ENCODE measurements at regions not wholly inside any gene's neighbourhood (a gene's known extent, or its start where the extent isn't known, plus 50 kb on each side); places are given as distances from the start of the nearest gene placed in this dataset.

DNA sequence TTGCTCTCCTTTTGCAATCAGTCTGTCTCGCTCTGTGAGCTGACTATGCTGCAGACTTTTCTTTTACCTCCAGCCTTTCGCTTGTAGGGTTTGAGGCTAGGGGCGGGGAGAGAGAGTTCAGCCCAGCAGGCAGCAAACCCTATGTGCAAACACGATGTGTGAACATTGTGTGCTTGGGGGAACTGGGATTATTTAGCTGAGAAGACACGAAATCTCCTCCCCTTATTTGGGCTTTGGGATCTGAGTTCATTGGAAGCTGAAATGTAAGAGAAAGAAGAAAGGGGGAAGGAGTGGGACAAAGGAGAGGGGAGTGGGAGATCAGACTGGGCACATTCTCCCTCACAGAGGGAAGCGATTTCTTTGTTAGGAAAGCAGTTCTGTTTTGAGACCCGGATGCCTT, 189.6 kb upstream of the TNP1 start:
- Histone ChIP-seq H3K9me3 (no peaks in the 10 kb centered on the region), H2AFZ (ENCODE audit: low read depth) (no peak overlapping the region), H3F3A (replicated peaks; ENCODE audit: insufficient read depth) (no peaks in the 10 kb centered on the region), H4K20me1 (ENCODE audit: insufficient read depth) (no peaks in the 10 kb centered on the region), H3K79me2 (ENCODE audit: insufficient read depth) (no peaks in the 10 kb centered on the region), H3K4me1 (ENCODE audit: control insufficient read depth in 1 of 2, insufficient read depth in 2 of 2, low read depth in 1 of 2, low read length in 1 of 2) (peaks cover 0 to 2% of the 10 kb centered on the region in 2 experiments; a peak in 1 of 4 replicates), H3K36me3 (replicated peaks in 1 of 2; ENCODE audit: control insufficient read depth in 1 of 2, insufficient read depth in 2 of 2, low read length in 1 of 2) (no peaks in the 10 kb centered on the region), H3K27me3 (ENCODE audit: insufficient read depth) (no peaks in the 10 kb centered on the region), H3K9me2 (no peaks in the 10 kb centered on the region), H3K9ac (no peak overlapping the region), H3K4me2 (no peak overlapping the region), H3K4me3 (ENCODE audit: low read depth in 2 of 2, low read length in 1 of 2) (no peak overlapping the region), H3K27ac (ENCODE audit: low read depth in 2 of 2, low read length in 1 of 2) (no peak overlapping the region)
- TF ChIP-seq RXRA (IDR thresholded peaks at IDR 0.05; ENCODE audit: borderline replicate concordance, low read depth) = no peak
- TF ChIP-seq, protein P1, sequence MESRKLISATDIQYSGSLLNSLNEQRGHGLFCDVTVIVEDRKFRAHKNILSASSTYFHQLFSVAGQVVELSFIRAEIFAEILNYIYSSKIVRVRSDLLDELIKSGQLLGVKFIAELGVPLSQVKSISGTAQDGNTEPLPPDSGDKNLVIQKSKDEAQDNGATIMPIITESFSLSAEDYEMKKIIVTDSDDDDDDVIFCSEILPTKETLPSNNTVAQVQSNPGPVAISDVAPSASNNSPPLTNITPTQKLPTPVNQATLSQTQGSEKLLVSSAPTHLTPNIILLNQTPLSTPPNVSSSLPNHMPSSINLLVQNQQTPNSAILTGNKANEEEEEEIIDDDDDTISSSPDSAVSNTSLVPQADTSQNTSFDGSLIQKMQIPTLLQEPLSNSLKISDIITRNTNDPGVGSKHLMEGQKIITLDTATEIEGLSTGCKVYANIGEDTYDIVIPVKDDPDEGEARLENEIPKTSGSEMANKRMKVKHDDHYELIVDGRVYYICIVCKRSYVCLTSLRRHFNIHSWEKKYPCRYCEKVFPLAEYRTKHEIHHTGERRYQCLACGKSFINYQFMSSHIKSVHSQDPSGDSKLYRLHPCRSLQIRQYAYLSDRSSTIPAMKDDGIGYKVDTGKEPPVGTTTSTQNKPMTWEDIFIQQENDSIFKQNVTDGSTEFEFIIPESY (IDR thresholded peaks at IDR 0.05; ENCODE audit: borderline replicate concordance, low read depth) = no peak
- TF ChIP-seq, protein P2, sequence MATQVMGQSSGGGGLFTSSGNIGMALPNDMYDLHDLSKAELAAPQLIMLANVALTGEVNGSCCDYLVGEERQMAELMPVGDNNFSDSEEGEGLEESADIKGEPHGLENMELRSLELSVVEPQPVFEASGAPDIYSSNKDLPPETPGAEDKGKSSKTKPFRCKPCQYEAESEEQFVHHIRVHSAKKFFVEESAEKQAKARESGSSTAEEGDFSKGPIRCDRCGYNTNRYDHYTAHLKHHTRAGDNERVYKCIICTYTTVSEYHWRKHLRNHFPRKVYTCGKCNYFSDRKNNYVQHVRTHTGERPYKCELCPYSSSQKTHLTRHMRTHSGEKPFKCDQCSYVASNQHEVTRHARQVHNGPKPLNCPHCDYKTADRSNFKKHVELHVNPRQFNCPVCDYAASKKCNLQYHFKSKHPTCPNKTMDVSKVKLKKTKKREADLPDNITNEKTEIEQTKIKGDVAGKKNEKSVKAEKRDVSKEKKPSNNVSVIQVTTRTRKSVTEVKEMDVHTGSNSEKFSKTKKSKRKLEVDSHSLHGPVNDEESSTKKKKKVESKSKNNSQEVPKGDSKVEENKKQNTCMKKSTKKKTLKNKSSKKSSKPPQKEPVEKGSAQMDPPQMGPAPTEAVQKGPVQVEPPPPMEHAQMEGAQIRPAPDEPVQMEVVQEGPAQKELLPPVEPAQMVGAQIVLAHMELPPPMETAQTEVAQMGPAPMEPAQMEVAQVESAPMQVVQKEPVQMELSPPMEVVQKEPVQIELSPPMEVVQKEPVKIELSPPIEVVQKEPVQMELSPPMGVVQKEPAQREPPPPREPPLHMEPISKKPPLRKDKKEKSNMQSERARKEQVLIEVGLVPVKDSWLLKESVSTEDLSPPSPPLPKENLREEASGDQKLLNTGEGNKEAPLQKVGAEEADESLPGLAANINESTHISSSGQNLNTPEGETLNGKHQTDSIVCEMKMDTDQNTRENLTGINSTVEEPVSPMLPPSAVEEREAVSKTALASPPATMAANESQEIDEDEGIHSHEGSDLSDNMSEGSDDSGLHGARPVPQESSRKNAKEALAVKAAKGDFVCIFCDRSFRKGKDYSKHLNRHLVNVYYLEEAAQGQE (IDR thresholded peaks at IDR 0.05; ENCODE audit: low read depth, low read length) = no peak
- TF ChIP-seq, protein P3, sequence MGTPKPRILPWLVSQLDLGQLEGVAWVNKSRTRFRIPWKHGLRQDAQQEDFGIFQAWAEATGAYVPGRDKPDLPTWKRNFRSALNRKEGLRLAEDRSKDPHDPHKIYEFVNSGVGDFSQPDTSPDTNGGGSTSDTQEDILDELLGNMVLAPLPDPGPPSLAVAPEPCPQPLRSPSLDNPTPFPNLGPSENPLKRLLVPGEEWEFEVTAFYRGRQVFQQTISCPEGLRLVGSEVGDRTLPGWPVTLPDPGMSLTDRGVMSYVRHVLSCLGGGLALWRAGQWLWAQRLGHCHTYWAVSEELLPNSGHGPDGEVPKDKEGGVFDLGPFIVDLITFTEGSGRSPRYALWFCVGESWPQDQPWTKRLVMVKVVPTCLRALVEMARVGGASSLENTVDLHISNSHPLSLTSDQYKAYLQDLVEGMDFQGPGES (IDR thresholded peaks at IDR 0.05; ENCODE audit: low read depth, low read length) = no peak
- TF ChIP-seq, protein P4, sequence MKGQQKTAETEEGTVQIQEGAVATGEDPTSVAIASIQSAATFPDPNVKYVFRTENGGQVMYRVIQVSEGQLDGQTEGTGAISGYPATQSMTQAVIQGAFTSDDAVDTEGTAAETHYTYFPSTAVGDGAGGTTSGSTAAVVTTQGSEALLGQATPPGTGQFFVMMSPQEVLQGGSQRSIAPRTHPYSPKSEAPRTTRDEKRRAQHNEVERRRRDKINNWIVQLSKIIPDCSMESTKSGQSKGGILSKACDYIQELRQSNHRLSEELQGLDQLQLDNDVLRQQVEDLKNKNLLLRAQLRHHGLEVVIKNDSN (IDR thresholded peaks at IDR 0.05; ENCODE audit: borderline replicate concordance, low read depth) = no peak
- TF ChIP-seq, protein P5, sequence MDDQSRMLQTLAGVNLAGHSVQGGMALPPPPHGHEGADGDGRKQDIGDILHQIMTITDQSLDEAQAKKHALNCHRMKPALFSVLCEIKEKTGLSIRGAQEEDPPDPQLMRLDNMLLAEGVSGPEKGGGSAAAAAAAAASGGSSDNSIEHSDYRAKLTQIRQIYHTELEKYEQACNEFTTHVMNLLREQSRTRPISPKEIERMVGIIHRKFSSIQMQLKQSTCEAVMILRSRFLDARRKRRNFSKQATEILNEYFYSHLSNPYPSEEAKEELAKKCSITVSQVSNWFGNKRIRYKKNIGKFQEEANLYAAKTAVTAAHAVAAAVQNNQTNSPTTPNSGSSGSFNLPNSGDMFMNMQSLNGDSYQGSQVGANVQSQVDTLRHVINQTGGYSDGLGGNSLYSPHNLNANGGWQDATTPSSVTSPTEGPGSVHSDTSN (IDR thresholded peaks at IDR 0.05) = no peak
- TF ChIP-seq MXI1 (IDR thresholded peaks at IDR 0.05; ENCODE audit: low read depth, low read length) = no peak
- TF ChIP-seq NRF1 (IDR thresholded peaks at IDR 0.05; ENCODE audit: low read depth, low read length) = no peak
- TF ChIP-seq SIN3A (IDR thresholded peaks at IDR 0.05; ENCODE audit: borderline replicate concordance, low read depth, low read length) = no peak
- no peak for TF ChIP-seq EZH2phosphoT487 (IDR thresholded peaks at IDR 0.05; ENCODE audit: borderline replicate concordance, low read depth)
- TF ChIP-seq CHD2 (IDR thresholded peaks at IDR 0.05; ENCODE audit: low read length, partially characterized antibody) = no peak
- no peak for TF ChIP-seq FOSL2 (IDR thresholded peaks at IDR 0.05; ENCODE audit: borderline replicate concordance, low read depth)
- TF ChIP-seq MEF2A (IDR thresholded peaks at IDR 0.05; ENCODE audit: borderline replicate concordance, low read depth) = no peak
- TF ChIP-seq, protein P6, sequence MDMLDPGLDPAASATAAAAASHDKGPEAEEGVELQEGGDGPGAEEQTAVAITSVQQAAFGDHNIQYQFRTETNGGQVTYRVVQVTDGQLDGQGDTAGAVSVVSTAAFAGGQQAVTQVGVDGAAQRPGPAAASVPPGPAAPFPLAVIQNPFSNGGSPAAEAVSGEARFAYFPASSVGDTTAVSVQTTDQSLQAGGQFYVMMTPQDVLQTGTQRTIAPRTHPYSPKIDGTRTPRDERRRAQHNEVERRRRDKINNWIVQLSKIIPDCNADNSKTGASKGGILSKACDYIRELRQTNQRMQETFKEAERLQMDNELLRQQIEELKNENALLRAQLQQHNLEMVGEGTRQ (IDR thresholded peaks at IDR 0.05; ENCODE audit: borderline replicate concordance, low read depth, low read length) = no peak
- no peak for TF ChIP-seq EP300 (IDR thresholded peaks at IDR 0.05; ENCODE audit: borderline replicate concordance in 1 of 2, low read depth in 1 of 2, low read length in 1 of 2)
- no peak for TF ChIP-seq GABPA (IDR thresholded peaks at IDR 0.05; ENCODE audit: low read depth)
- no peak for TF ChIP-seq FOXJ3 (CRISPR knock-in tag; IDR thresholded peaks at IDR 0.05)
- TF ChIP-seq TCF12 (IDR thresholded peaks at IDR 0.05) = no peak
- no peak for TF ChIP-seq RAD21 (IDR thresholded peaks at IDR 0.05; ENCODE audit: low read length)
- TF ChIP-seq RFX5 (IDR thresholded peaks at IDR 0.05; ENCODE audit: low read length) = no peak
- POLR2A ChIA-PET = no interaction called here
- WGBS (ENCODE audit: low lambda C conversion rate) = 76% methylated on average over 7 of the region's 7 CpGs
- no peak for DNase-seq
- CTCF ChIA-PET = interaction anchor here (0.7 to 1.8 kb wide), 4 partner anchors 10 to 601 kb away, joined by 3 to 6 read pairs (median 4); no protein-coding TSS in a partner anchor
